Testis (tissue), 2 donors: ENCODE measurements at regions not wholly inside any gene's neighbourhood (a gene's known extent, or its start where the extent isn't known, plus 50 kb on each side); places are given as distances from the start of the nearest gene placed in this dataset.
A peak's percentile ranks its signal among the peaks of the same experiment; 100 is the strongest.

Experiments
- DNase-seq: peaks from one replicate; pipeline ENCODE4 v3.0.0-alpha.2; 2019
- H3K27ac ChIP-seq, 2 donors: fragments of 200-600 bp; sonication (generic); one replicate each; pipeline ENCODE4 v1.5.1; 2019
- H3K27me3 ChIP-seq: fragments of 200-600 bp; sonication (generic); one replicate; pipeline ENCODE4 v1.5.1; 2019
- H3K36me3 ChIP-seq: fragments of 200-600 bp; sonication (generic); one replicate; pipeline ENCODE4 v1.5.1; 2017; ENCODE audit warnings: low read depth; ENCODE audit errors: missing control alignments
- H3K4me1 ChIP-seq: fragments of 200-600 bp; sonication (generic); one replicate; pipeline ENCODE4 v1.5.1; 2019
- H3K4me3 ChIP-seq, 2 donors: fragments of 200-600 bp; sonication (generic); one replicate each; pipeline ENCODE4 v1.5.1; 2017 to 2019
- H3K9me3 ChIP-seq: fragments of 200-600 bp; sonication (generic); one replicate; pipeline ENCODE4 v1.5.1; 2017
- CTCF ChIP-seq, 3 experiments: fragments of 450-650 bp in 2 of 3; fragments of 200-600 bp in 1 of 3; sonication (generic) in 1 of 3; IDR thresholded peaks; one replicate each; pipeline ENCODE4 v1.5.1; 2016 to 2019; ENCODE audit warnings: antibody characterized with exemption in 3 of 3, mild to moderate bottlenecking in 2 of 3, moderate library complexity in 1 of 3
- POLR2A ChIP-seq: fragments of 450-650 bp; IDR thresholded peaks from one replicate; pipeline ENCODE4 v1.6.1; 2017; ENCODE audit warnings: antibody characterized with exemption, mild to moderate bottlenecking, moderate library complexity
- WGBS, 2 donors: methylation state at CpG; one replicate each; pipeline ENCODE4 v1.1.5; 2018; 5-methylcytosine and 5-hydroxymethylcytosine counted together
- intact Hi-C: fragments of 100-400 bp; cut with DNase I; formaldehyde crosslinking; loops from one replicate; pipeline ENCODE4 v1.15.1; 2023; ENCODE audit warnings: low total_unique reads

GRCh38 chr16:73199214-73199613 lies 151.3 kb upstream of the ZFHX3 start:
- H3K27me3 ChIP-seq, result no peaks in the 10 kb centered on the region
- no peaks in the 10 kb centered on the region for H3K9me3 ChIP-seq
- H3K36me3 ChIP-seq, result no peaks in the 10 kb centered on the region
- no peak for TF ChIP-seq POLR2A
- no peak for TF ChIP-seq CTCF (IDR thresholded peaks at IDR 0.05)
- DNase-seq, result no peak
- H3K27ac ChIP-seq, result no peak overlapping the region
- no peak overlapping the region for H3K4me3 ChIP-seq
- no peaks in the 10 kb centered on the region for H3K4me1 ChIP-seq
- intact Hi-C loops, result no loop called here
- WGBS, 2 donors, result 79 to 88% methylated on average over 7 of the region's 7 CpGs

GRCh38 chr16:73198481-73198880 lies 150.6 kb upstream of the ZFHX3 start:
- Histone ChIP-seq H3K4me3 (no peak overlapping the region), H3K4me1 (no peaks in the 10 kb centered on the region), H3K9me3 (no peaks in the 10 kb centered on the region), H3K36me3 (no peaks in the 10 kb centered on the region), H3K27ac (no peak overlapping the region), H3K27me3 (no peaks in the 10 kb centered on the region)
- intact Hi-C loops, result no loop called here
- DNase-seq, result no peak
- TF ChIP-seq POLR2A (no peak), CTCF (IDR thresholded peaks at IDR 0.05) (no peak)
- 88 to 90% methylated on average over 5 of the region's 5 CpGs for WGBS, 2 donors

- no peak for DNase-seq
- Histone ChIP-seq H3K27me3 (no peaks in the 10 kb centered on the region), H3K4me1 (no peaks in the 10 kb centered on the region), H3K4me3 (no peak overlapping the region), H3K36me3 (no peaks in the 10 kb centered on the region), H3K9me3 (no peaks in the 10 kb centered on the region), H3K27ac (no peak overlapping the region)
- TF ChIP-seq POLR2A (no peak), CTCF (IDR thresholded peaks at IDR 0.05) (no peak)
- intact Hi-C loops, result no loop called here
- 93 to 95% methylated on average over 3 of the region's 3 CpGs for WGBS, 2 donors
These were observed 149.7 kb upstream of the ZFHX3 start for GRCh38 chr16:73197598-73197997.

GRCh38 chr16:73196670-73197069 lies 148.7 kb upstream of the ZFHX3 start:
- H3K9me3 ChIP-seq, result no peaks in the 10 kb centered on the region
- H3K4me3 ChIP-seq, result no peak overlapping the region
- peak; percentile 86 for DNase-seq
- H3K4me1 ChIP-seq, result no peaks in the 10 kb centered on the region
- whole genome bisulfite sequencing, 2 donors, result 62 to 64% methylated on average over 4 of the region's 4 CpGs
- no peak overlapping the region for H3K27ac ChIP-seq
- no peak for TF ChIP-seq POLR2A
- peak; percentile 11 to 63 (median 56) for TF ChIP-seq CTCF (IDR thresholded peaks at IDR 0.05)
- intact Hi-C loops, result no loop called here
- H3K36me3 ChIP-seq, result no peaks in the 10 kb centered on the region
- H3K27me3 ChIP-seq, result no peaks in the 10 kb centered on the region

- TF ChIP-seq POLR2A (no peak), CTCF (IDR thresholded peaks at IDR 0.05) (no peak)
- no peak for DNase-seq
- Histone ChIP-seq H3K27me3 (no peaks in the 10 kb centered on the region), H3K4me3 (no peak overlapping the region), H3K4me1 (no peaks in the 10 kb centered on the region), H3K9me3 (no peaks in the 10 kb centered on the region), H3K27ac (no peak overlapping the region), H3K36me3 (no peaks in the 10 kb centered on the region)
- WGBS, 2 donors, result 94 to 100% methylated on average over 1 of the region's 1 CpG
- intact Hi-C loops, result no loop called here
These were observed 145.5 kb upstream of the ZFHX3 start for GRCh38 chr16:73193464-73193863.
